CD4-positive, alpha-beta T cell treated with Interleukin-15 for 4 hours (primary cell): ENCODE measurements at regions not wholly inside any gene's neighbourhood (a gene's known extent, or its start where the extent isn't known, plus 50 kb on each side); places are given as distances from the start of the nearest gene placed in this dataset.

Experiments used
- DNase-seq: peaks from one replicate; pipeline ENCODE4 v3.0.0-alpha.2; 2020; ENCODE audit warnings: low spot score

GRCh38 chr10:6637053-6637452 is 57.0 kb upstream of the PRKCQ start:
- no peak for DNase-seq

GRCh38 chr10:6635784-6636183 is 55.7 kb upstream of the PRKCQ start:
- DNase-seq = no peak
